HAP-1 (cell line): ENCODE measurements at regions not wholly inside any gene's neighbourhood (a gene's known extent, or its start where the extent isn't known, plus 50 kb on each side); places are given as distances from the start of the nearest gene placed in this dataset.
"Not testable (repeated sequence)": the region's sequence is repeated elsewhere in the genome, so short reads cannot be mapped to it uniquely, and the experiment has no call there.

Source experiments
- DNase-seq, 2 experiments: peaks; one replicate each; pipeline ENCODE4 v3.0.0-alpha.2; 2016 to 2020; ENCODE audit warnings: low spot score in 2 of 2
- H3K27me3 ChIP-seq: fragments of 250-450 bp; sonication (Bioruptor Pico); 2 replicates; pipeline ENCODE4 v1.5.1; 2020; ENCODE audit warnings: low read depth, mild to moderate bottlenecking, moderate library complexity
- H3K36me3 ChIP-seq: fragments of 250-450 bp; sonication (Bioruptor Pico); replicated peaks from 2 replicates; pipeline ENCODE4 v1.5.1; 2020; ENCODE audit warnings: mild to moderate bottlenecking
- H3K4me1 ChIP-seq: fragments of 250-450 bp; sonication (Bioruptor Pico); 2 replicates; pipeline ENCODE4 v1.5.1; 2020; ENCODE audit warnings: mild to moderate bottlenecking
- H3K4me3 ChIP-seq: fragments of 250-450 bp; sonication (Bioruptor Pico); 2 replicates; pipeline ENCODE4 v1.5.1; 2020; ENCODE audit warnings: mild to moderate bottlenecking, moderate library complexity
- H3K9me3 ChIP-seq: fragments of 250-450 bp; sonication (Bioruptor Pico); 2 replicates; pipeline ENCODE4 v1.5.1; 2020; ENCODE audit warnings: mild to moderate bottlenecking, moderate library complexity
- in situ Hi-C: fragments of 300-500 bp; cut with MboI; formaldehyde crosslinking; loops from 3 replicates; pipeline ENCODE4 v1.14.3; 2020; ENCODE audit warnings: low sequenced_read_pairs, inconsistent platforms, mixed read lengths

- in situ Hi-C loops = no loop called here
- peaks cover 7% of the 10 kb centered on the region for H3K4me1 ChIP-seq
- H3K36me3 ChIP-seq = no peaks in the 10 kb centered on the region
- H3K4me3 ChIP-seq = no peak overlapping the region
- DNase-seq = no peak
- H3K27me3 ChIP-seq = peaks cover 10% of the 10 kb centered on the region
- no peaks in the 10 kb centered on the region for H3K9me3 ChIP-seq
Observed at GRCh38 chr12:89878950-89879349, 170.3 kb upstream of the ATP2B1 start.

- no peaks in the 10 kb centered on the region for H3K36me3 ChIP-seq
- in situ Hi-C loops = no loop called here
- no peak overlapping the region for H3K4me3 ChIP-seq
- H3K9me3 ChIP-seq = no peaks in the 10 kb centered on the region
- H3K4me1 ChIP-seq = peaks cover 2% of the 10 kb centered on the region
- peaks cover 10% of the 10 kb centered on the region for H3K27me3 ChIP-seq
- DNase-seq = no peak
Observed at GRCh38 chr12:89878327-89878726, 169.7 kb upstream of the ATP2B1 start.

GRCh38 chr12:89877671-89878070 is 169.0 kb upstream of the ATP2B1 start:
- no peak for DNase-seq
- no peaks in the 10 kb centered on the region for H3K4me1 ChIP-seq
- peaks cover 7% of the 10 kb centered on the region for H3K27me3 ChIP-seq
- no peak overlapping the region for H3K4me3 ChIP-seq
- no peaks in the 10 kb centered on the region for H3K36me3 ChIP-seq
- in situ Hi-C loops = no loop called here
- no peaks in the 10 kb centered on the region for H3K9me3 ChIP-seq

- no peak for DNase-seq
- H3K36me3 ChIP-seq = no peaks in the 10 kb centered on the region
- no peaks in the 10 kb centered on the region for H3K4me1 ChIP-seq
- H3K4me3 ChIP-seq = no peak overlapping the region
- no peaks in the 10 kb centered on the region for H3K9me3 ChIP-seq
- in situ Hi-C loops = no loop called here
- peaks cover 7% of the 10 kb centered on the region for H3K27me3 ChIP-seq
Observed at GRCh38 chr12:89877136-89877535, 168.5 kb upstream of the ATP2B1 start.

- H3K27me3 ChIP-seq = peaks cover 7% of the 10 kb centered on the region
- no peaks in the 10 kb centered on the region for H3K4me1 ChIP-seq
- H3K9me3 ChIP-seq = no peaks in the 10 kb centered on the region
- H3K4me3 ChIP-seq = no peak overlapping the region
- no peak for DNase-seq
- no peaks in the 10 kb centered on the region for H3K36me3 ChIP-seq
- in situ Hi-C loops = no loop called here
Observed at GRCh38 chr12:89875809-89876208, 167.2 kb upstream of the ATP2B1 start.

GRCh38 chr12:89875225-89875624 is 166.6 kb upstream of the ATP2B1 start:
- H3K9me3 ChIP-seq = no peaks in the 10 kb centered on the region
- DNase-seq = no peak
- H3K4me1 ChIP-seq = no peaks in the 10 kb centered on the region
- no peak overlapping the region for H3K4me3 ChIP-seq
- peaks cover 7% of the 10 kb centered on the region for H3K27me3 ChIP-seq
- H3K36me3 ChIP-seq = no peaks in the 10 kb centered on the region
- in situ Hi-C loops = no loop called here

GRCh38 chr12:89874146-89874545 is 165.5 kb upstream of the ATP2B1 start:
- in situ Hi-C loops = no loop called here
- no peak for DNase-seq
- H3K4me1 ChIP-seq = no peaks in the 10 kb centered on the region
- H3K36me3 ChIP-seq = no peaks in the 10 kb centered on the region
- no peaks in the 10 kb centered on the region for H3K9me3 ChIP-seq
- H3K4me3 ChIP-seq = no peak overlapping the region
- H3K27me3 ChIP-seq = peaks cover 5% of the 10 kb centered on the region

- in situ Hi-C loops = no loop called here
- Histone ChIP-seq H3K4me3 (no peak overlapping the region), H3K36me3 (no peaks in the 10 kb centered on the region), H3K9me3 (no peaks in the 10 kb centered on the region), H3K4me1 (no peaks in the 10 kb centered on the region), H3K27me3 (peaks cover under 1% of the 10 kb centered on the region)
- no peak for DNase-seq
Observed at GRCh38 chr12:89873745-89874144, 165.1 kb upstream of the ATP2B1 start.

- in situ Hi-C loops = no loop called here
- Histone ChIP-seq H3K4me3 (no peak overlapping the region), H3K4me1 (no peaks in the 10 kb centered on the region), H3K27me3 (no peaks in the 10 kb centered on the region), H3K9me3 (no peaks in the 10 kb centered on the region), H3K36me3 (no peaks in the 10 kb centered on the region)
- DNase-seq = no peak
Observed at GRCh38 chr12:89872922-89873630, 164.4 kb upstream of the ATP2B1 start.

- Histone ChIP-seq H3K9me3 (no peaks in the 10 kb centered on the region), H3K27me3 (no peaks in the 10 kb centered on the region; the same call in 1 of the 2 replicates), H3K4me3 (no peak overlapping the region), H3K36me3 (no peaks in the 10 kb centered on the region), H3K4me1 (no peaks in the 10 kb centered on the region)
- DNase-seq = no peak
- in situ Hi-C loops = no loop called here
Observed at GRCh38 chr12:89870413-89871184, 162.0 kb upstream of the ATP2B1 start.

GRCh38 chr12:89867611-89868010 is 159.0 kb upstream of the ATP2B1 start:
- H3K4me3 ChIP-seq, H3K4me1 ChIP-seq, H3K9me3 ChIP-seq, in situ Hi-C loops, DNase-seq, H3K27me3 ChIP-seq, H3K36me3 ChIP-seq: not testable (repeated sequence)

GRCh38 chr12:89864411-89864810 is 155.8 kb upstream of the ATP2B1 start:
- Histone ChIP-seq H3K4me3 (no peak overlapping the region), H3K9me3 (no peaks in the 10 kb centered on the region), H3K4me1 (no peaks in the 10 kb centered on the region), H3K36me3 (no peaks in the 10 kb centered on the region), H3K27me3 (no peaks in the 10 kb centered on the region; the same call in 1 of the 2 replicates)
- DNase-seq = no peak
- in situ Hi-C loops = no loop called here

- no peaks in the 10 kb centered on the region; the same call in 1 of the 2 replicates for H3K27me3 ChIP-seq
- H3K4me3 ChIP-seq = no peak overlapping the region
- in situ Hi-C loops = no loop called here
- no peaks in the 10 kb centered on the region for H3K9me3 ChIP-seq
- no peak for DNase-seq
- H3K4me1 ChIP-seq = no peaks in the 10 kb centered on the region
- no peaks in the 10 kb centered on the region for H3K36me3 ChIP-seq
Observed at GRCh38 chr12:89863968-89864367, 155.3 kb upstream of the ATP2B1 start.

GRCh38 chr12:89863493-89863938 is 154.9 kb upstream of the ATP2B1 start:
- no peaks in the 10 kb centered on the region; the same call in 1 of the 2 replicates for H3K27me3 ChIP-seq
- DNase-seq = no peak
- in situ Hi-C loops = no loop called here
- no peaks in the 10 kb centered on the region for H3K36me3 ChIP-seq
- no peaks in the 10 kb centered on the region for H3K4me1 ChIP-seq
- no peak overlapping the region for H3K4me3 ChIP-seq
- H3K9me3 ChIP-seq = no peaks in the 10 kb centered on the region
